GM21390 (cell line): ENCODE measurements at regions not wholly inside any gene's neighbourhood (a gene's known extent, or its start where the extent isn't known, plus 50 kb on each side); places are given as distances from the start of the nearest gene placed in this dataset.
A peak's percentile ranks its signal among the peaks of the same experiment; 100 is the strongest.

Experiments used
- ATAC-seq: cut with Tn5 transposase; IDR thresholded peaks from one replicate; pipeline ENCODE4 v1.9.1; 2021; ENCODE audit not compliant: unreplicated experiment

- ATAC-seq, result no peak
Measured at GRCh38 chr13:99123101-99124045, 77.3 kb upstream of the UBAC2 start.

- no peak for ATAC-seq
Measured at GRCh38 chr13:99124046-99124400, 76.6 kb upstream of the UBAC2 start.

- peak; percentile 82 for ATAC-seq
Measured at GRCh38 chr13:99124794-99125316, 75.8 kb upstream of the UBAC2 start.

GRCh38 chr13:99125326-99125915 lies 75.2 kb upstream of the UBAC2 start:
- ATAC-seq, result no peak

- ATAC-seq, result no peak
Measured at GRCh38 chr13:99126821-99127220, 73.8 kb upstream of the UBAC2 start.

GRCh38 chr13:99129050-99129449 lies 71.6 kb upstream of the UBAC2 start:
- no peak for ATAC-seq

GRCh38 chr13:99129951-99130350 lies 70.7 kb upstream of the UBAC2 start:
- no peak for ATAC-seq

GRCh38 chr13:99131410-99131809 lies 69.2 kb upstream of the UBAC2 start:
- no peak for ATAC-seq

GRCh38 chr13:99132295-99132835 lies 68.3 kb upstream of the UBAC2 start:
- ATAC-seq, result no peak

- ATAC-seq, result no peak
Measured at GRCh38 chr13:99133230-99133629, 67.4 kb upstream of the UBAC2 start.

- no peak for ATAC-seq
Measured at GRCh38 chr13:99133848-99134247, 66.8 kb upstream of the UBAC2 start.

- ATAC-seq, result no peak
Measured at GRCh38 chr13:99135591-99135990, 65.1 kb upstream of the UBAC2 start.

- no peak for ATAC-seq
Measured at GRCh38 chr13:99136427-99136954, 64.2 kb upstream of the UBAC2 start.

- ATAC-seq, result no peak
Measured at GRCh38 chr13:99140831-99141230, 59.8 kb upstream of the UBAC2 start.

- no peak for ATAC-seq
Measured at GRCh38 chr13:99143904-99144303, 56.8 kb upstream of the UBAC2 start.

GRCh38 chr13:99144306-99144705 lies 56.3 kb upstream of the UBAC2 start:
- peak; percentile 54 for ATAC-seq

- no peak for ATAC-seq
Measured at GRCh38 chr13:99145461-99145860, 55.2 kb upstream of the UBAC2 start.

GRCh38 chr13:99150575-99151361 lies 49.9 kb upstream of the UBAC2 start:
- ATAC-seq, result no peak
